Ovary (tissue), 7 donors: ENCODE measurements at regions not wholly inside any gene's neighbourhood (a gene's known extent, or its start where the extent isn't known, plus 50 kb on each side); places are given as distances from the start of the nearest gene placed in this dataset.

Experiments
- DNase-seq, 5 donors: peaks; one replicate each; pipeline ENCODE4 v3.0.0-alpha.2; 2019 to 2020
- H3K27ac ChIP-seq, 2 donors: fragments of 200-600 bp; one replicate each; pipeline versions ENCODE4 v1.5.1 to v1.8.0; 2019 to 2022
- H3K27me3 ChIP-seq: fragments of 200-600 bp; one replicate; pipeline ENCODE4 v1.8.0; 2022
- H3K36me3 ChIP-seq: fragments of 200-600 bp; sonication (generic); one replicate; pipeline ENCODE4 v1.5.1; 2019
- H3K4me1 ChIP-seq: one replicate; pipeline ENCODE4 v1.8.1; 2013; ENCODE audit warnings: mild to moderate bottlenecking, moderate library complexity; ENCODE audit not compliant: insufficient read depth
- H3K4me3 ChIP-seq: fragments of 200-600 bp; sonication (generic); one replicate; pipeline ENCODE4 v1.5.1; 2017
- H3K9me3 ChIP-seq, 2 donors: fragments of 200-600 bp in 1 of 2; sonication (generic) in 1 of 2; one replicate each; pipeline versions ENCODE4 v1.5.1 to v1.8.1; 2013 to 2019; ENCODE audit warnings: mild to moderate bottlenecking in 1 of 2, moderate library complexity in 1 of 2
- CTCF ChIP-seq, 3 donors: fragments of 450-650 bp in 2 of 3; fragments of 200-600 bp in 1 of 3; IDR thresholded peaks; one replicate each; pipeline versions ENCODE4 v1.5.1 to v1.8.0; 2016 to 2022; ENCODE audit warnings: antibody characterized with exemption in 3 of 3, mild to moderate bottlenecking in 1 of 3
- EP300 ChIP-seq: sonication (generic); formaldehyde crosslinking; IDR thresholded peaks from one replicate; pipeline ENCODE4 v1.6.1; 2017; ENCODE audit warnings: antibody characterized with exemption
- POLR2A ChIP-seq: fragments of 450-650 bp; IDR thresholded peaks from one replicate; pipeline ENCODE4 v1.6.1; 2017; ENCODE audit warnings: antibody characterized with exemption, mild to moderate bottlenecking, moderate library complexity
- WGBS, 3 donors: extraction: QIAGEN DNeasy Blood & Tissue Kit in 1 of 3; methylation state at CpG; one replicate each; pipeline versions ENCODE4 v1.1.5 to v1.1.7; 2013 to 2017; 5-methylcytosine and 5-hydroxymethylcytosine counted together
- intact Hi-C, 4 donors: fragments of 100-400 bp; cut with DNase I; formaldehyde crosslinking; loops; one replicate each; pipeline versions ENCODE4 v1.11.0 to v1.15.1; 2022 to 2023
- donor health status: DM: no; HTN: no; CAD: no; lungs with moderate emphysema.
- donor health status: DM: no; HTN: no; CAD: no.
- donor health status: Bipolar disorder and iron deficiency.
- donor health status: DM: no; HTN: no; CAD: no.
- donor health status: DM: yes; HTN: yes; CAD: no.

DNA sequence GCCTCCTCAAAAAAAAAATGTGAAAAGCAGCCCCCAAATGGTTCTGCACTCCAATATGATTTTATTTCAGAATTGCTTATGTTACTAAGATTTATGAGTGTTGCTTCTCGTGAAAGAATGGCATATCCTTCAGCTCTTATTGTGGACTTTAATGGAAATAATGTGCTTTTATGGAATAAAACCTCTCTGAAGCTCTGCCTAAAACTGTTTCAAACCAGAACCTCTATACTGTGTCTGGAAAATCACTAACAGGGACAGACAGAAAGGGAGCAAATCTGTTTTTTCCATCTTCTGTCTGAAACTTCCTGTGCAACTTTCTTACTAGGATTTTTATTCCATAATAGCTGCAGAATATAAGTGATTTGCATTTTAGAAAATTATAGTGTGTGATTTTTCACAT, 493.1 kb downstream of the ANKRD50 start:
- TF ChIP-seq POLR2A (no peak), CTCF (IDR thresholded peaks at IDR 0.05) (no peak), EP300 (no peak)
- intact Hi-C loops, result no loop called here
- H3K36me3 ChIP-seq, result no peaks in the 10 kb centered on the region
- H3K27me3 ChIP-seq, result no peaks in the 10 kb centered on the region
- DNase-seq, result no peak
- no peaks in the 10 kb centered on the region for H3K4me1 ChIP-seq
- H3K27ac ChIP-seq, result no peak overlapping the region
- no peaks in the 10 kb centered on the region for H3K9me3 ChIP-seq
- WGBS, 3 donors, result 68 to 82% (median 79%) methylated on average over 1 of the region's 1 CpG
- no peak overlapping the region for H3K4me3 ChIP-seq

DNA sequence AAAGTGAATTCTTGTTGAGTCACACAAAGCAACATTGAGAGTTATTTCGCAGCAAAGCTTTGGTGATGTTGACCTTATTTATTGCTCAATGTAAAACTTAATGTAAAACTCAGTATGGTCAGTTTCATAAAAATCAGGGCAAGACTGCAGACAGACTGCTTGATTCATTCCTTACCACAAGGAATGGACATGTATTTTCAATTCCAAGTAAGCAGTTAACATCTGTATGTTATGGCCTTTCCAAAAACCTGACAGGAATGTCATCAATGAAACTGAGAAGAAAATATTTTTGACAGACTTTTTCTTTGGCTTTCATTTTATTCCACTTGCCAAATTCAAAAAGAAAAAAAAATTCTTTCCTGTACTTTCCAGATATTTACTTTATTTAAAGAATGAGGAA, 488.3 kb downstream of the ANKRD50 start:
- no peaks in the 10 kb centered on the region for H3K4me1 ChIP-seq
- no peak for TF ChIP-seq CTCF (IDR thresholded peaks at IDR 0.05)
- TF ChIP-seq POLR2A, result no peak
- TF ChIP-seq EP300, result no peak
- H3K36me3 ChIP-seq, result no peaks in the 10 kb centered on the region
- H3K4me3 ChIP-seq, result no peak overlapping the region
- H3K27me3 ChIP-seq, result no peaks in the 10 kb centered on the region
- H3K27ac ChIP-seq, result no peak overlapping the region
- intact Hi-C loops, result no loop called here
- H3K9me3 ChIP-seq, result no peaks in the 10 kb centered on the region
- no peak for DNase-seq
- 93 to 95% (median 94%) methylated on average over 1 of the region's 1 CpG for WGBS, 3 donors

- Histone ChIP-seq H3K27ac (no peak overlapping the region), H3K36me3 (no peaks in the 10 kb centered on the region), H3K4me3 (no peak overlapping the region), H3K27me3 (no peaks in the 10 kb centered on the region), H3K4me1 (no peaks in the 10 kb centered on the region), H3K9me3 (no peaks in the 10 kb centered on the region)
- no peak for DNase-seq
- intact Hi-C loops, result no loop called here
- TF ChIP-seq POLR2A (no peak), EP300 (no peak), CTCF (IDR thresholded peaks at IDR 0.05) (no peak)
These were observed 484.6 kb downstream of the ANKRD50 start for GRCh38 chr4:124227981-124228380.

- DNase-seq, result no peak
- no peak overlapping the region for H3K4me3 ChIP-seq
- H3K4me1 ChIP-seq, result no peaks in the 10 kb centered on the region
- no peaks in the 10 kb centered on the region for H3K9me3 ChIP-seq
- 69 to 80% (median 75%) methylated on average over 2 of the region's 2 CpGs for WGBS, 3 donors
- no peak overlapping the region for H3K27ac ChIP-seq
- no peak for TF ChIP-seq EP300
- TF ChIP-seq CTCF (IDR thresholded peaks at IDR 0.05), result no peak
- TF ChIP-seq POLR2A, result no peak
- H3K36me3 ChIP-seq, result no peaks in the 10 kb centered on the region
- H3K27me3 ChIP-seq, result no peaks in the 10 kb centered on the region
- intact Hi-C loops, result no loop called here
These were observed 482.3 kb downstream of the ANKRD50 start for GRCh38 chr4:124230268-124230667.

DNA sequence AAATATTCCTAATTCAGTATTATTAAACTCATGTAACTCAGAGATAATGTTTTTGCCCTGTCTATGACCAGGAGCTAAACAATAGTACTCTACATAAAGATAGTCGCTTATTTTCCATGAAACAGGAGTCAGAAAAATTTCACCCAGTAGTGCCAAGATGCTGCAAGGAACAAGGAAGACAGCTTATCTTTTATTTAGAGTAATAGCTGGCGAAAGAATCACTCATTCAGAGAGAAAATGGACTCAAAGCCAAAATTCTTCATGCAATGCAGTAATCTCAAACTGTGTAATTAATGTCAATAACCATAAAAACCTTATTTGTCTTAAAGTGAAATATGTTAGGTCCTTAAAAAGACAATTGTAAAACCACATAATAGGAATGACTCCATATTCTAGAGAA, 477.8 kb downstream of the ANKRD50 start:
- H3K4me1 ChIP-seq, result no peaks in the 10 kb centered on the region
- no peak for DNase-seq
- no peak overlapping the region for H3K4me3 ChIP-seq
- H3K36me3 ChIP-seq, result no peaks in the 10 kb centered on the region
- no peak for TF ChIP-seq EP300
- TF ChIP-seq CTCF (IDR thresholded peaks at IDR 0.05), result no peak
- no peaks in the 10 kb centered on the region for H3K9me3 ChIP-seq
- intact Hi-C loops, result no loop called here
- WGBS, 3 donors, result 10 to 27% (median 17%) methylated on average over 2 of the region's 2 CpGs
- H3K27ac ChIP-seq, result no peak overlapping the region
- no peaks in the 10 kb centered on the region for H3K27me3 ChIP-seq
